Duodenal mucosa (tissue), 2 donors: ENCODE measurements at regions not wholly inside any gene's neighbourhood (a gene's known extent, or its start where the extent isn't known, plus 50 kb on each side); places are given as distances from the start of the nearest gene placed in this dataset.

Source experiments
- H3K27ac ChIP-seq: one replicate; pipeline ENCODE4 v1.7.0; 2013; ENCODE audit warnings: low read depth, low read length
- H3K27me3 ChIP-seq, 2 donors: one replicate each; pipeline ENCODE4 v1.7.0; 2013; ENCODE audit warnings: low read length in 2 of 2, control low read depth in 1 of 2; ENCODE audit not compliant: insufficient read depth in 2 of 2, control insufficient read depth in 1 of 2
- H3K36me3 ChIP-seq, 2 donors: one replicate each; pipeline ENCODE4 v1.7.0; 2013; ENCODE audit warnings: low read length in 2 of 2, control low read depth in 1 of 2; ENCODE audit not compliant: insufficient read depth in 2 of 2, control insufficient read depth in 1 of 2
- H3K4me1 ChIP-seq, 2 donors: one replicate each; pipeline ENCODE4 v1.7.0; 2013; ENCODE audit warnings: low read length in 2 of 2, control low read depth in 1 of 2; ENCODE audit not compliant: insufficient read depth in 2 of 2, control insufficient read depth in 1 of 2
- H3K4me3 ChIP-seq, 2 donors: one replicate each; pipeline ENCODE4 v1.7.0; 2013; ENCODE audit warnings: low read length in 2 of 2, low read depth in 1 of 2
- H3K9ac ChIP-seq, 2 donors: one replicate each; pipeline ENCODE4 v1.7.0; 2013; ENCODE audit warnings: low read length in 2 of 2, low read depth in 1 of 2
- H3K9me3 ChIP-seq, 2 donors: one replicate each; pipeline ENCODE4 v1.7.0; 2013; ENCODE audit warnings: low read length in 2 of 2, control low read depth in 1 of 2; ENCODE audit not compliant: control insufficient read depth in 1 of 2

GRCh38 chr5:158609333-158610050 lies 490.2 kb downstream of the EBF1 start:
- Histone ChIP-seq H3K27ac (no peak overlapping the region), H3K9ac (no peak overlapping the region), H3K27me3 (no peaks in the 10 kb centered on the region), H3K4me1 (no peaks in the 10 kb centered on the region), H3K36me3 (no peaks in the 10 kb centered on the region), H3K9me3 (no peaks in the 10 kb centered on the region), H3K4me3 (no peak overlapping the region)

GRCh38 chr5:158607088-158607487 lies 492.6 kb downstream of the EBF1 start:
- Histone ChIP-seq H3K36me3 (no peaks in the 10 kb centered on the region), H3K4me3 (no peak overlapping the region), H3K27ac (no peak overlapping the region), H3K9me3 (no peaks in the 10 kb centered on the region), H3K9ac (no peak overlapping the region), H3K4me1 (no peaks in the 10 kb centered on the region), H3K27me3 (no peaks in the 10 kb centered on the region)

GRCh38 chr5:158606233-158606632 lies 493.5 kb downstream of the EBF1 start:
- Histone ChIP-seq H3K9me3 (no peaks in the 10 kb centered on the region), H3K9ac (no peak overlapping the region), H3K27me3 (no peaks in the 10 kb centered on the region), H3K36me3 (no peaks in the 10 kb centered on the region), H3K27ac (no peak overlapping the region), H3K4me1 (no peaks in the 10 kb centered on the region), H3K4me3 (no peak overlapping the region)

GRCh38 chr5:158602981-158603380 lies 496.7 kb downstream of the EBF1 start:
- no peak overlapping the region for H3K27ac ChIP-seq
- no peak overlapping the region for H3K4me3 ChIP-seq
- H3K4me1 ChIP-seq = no peaks in the 10 kb centered on the region
- no peak overlapping the region for H3K9ac ChIP-seq
- no peaks in the 10 kb centered on the region for H3K9me3 ChIP-seq
- no peaks in the 10 kb centered on the region for H3K27me3 ChIP-seq
- no peaks in the 10 kb centered on the region for H3K36me3 ChIP-seq

- H3K9ac ChIP-seq = no peak overlapping the region
- no peaks in the 10 kb centered on the region for H3K36me3 ChIP-seq
- no peak overlapping the region for H3K27ac ChIP-seq
- H3K9me3 ChIP-seq = no peaks in the 10 kb centered on the region
- H3K4me1 ChIP-seq = no peaks in the 10 kb centered on the region
- no peak overlapping the region for H3K4me3 ChIP-seq
- H3K27me3 ChIP-seq = no peaks in the 10 kb centered on the region
Measured at GRCh38 chr5:158601118-158601517, 498.6 kb downstream of the EBF1 start.

GRCh38 chr5:158600679-158601078 lies 499.0 kb downstream of the EBF1 start:
- no peak overlapping the region for H3K27ac ChIP-seq
- H3K4me3 ChIP-seq = no peak overlapping the region
- no peaks in the 10 kb centered on the region for H3K9me3 ChIP-seq
- H3K27me3 ChIP-seq = no peaks in the 10 kb centered on the region
- no peaks in the 10 kb centered on the region for H3K4me1 ChIP-seq
- H3K9ac ChIP-seq = no peak overlapping the region
- no peaks in the 10 kb centered on the region for H3K36me3 ChIP-seq

- no peaks in the 10 kb centered on the region for H3K4me1 ChIP-seq
- no peak overlapping the region for H3K27ac ChIP-seq
- H3K27me3 ChIP-seq = no peaks in the 10 kb centered on the region
- no peaks in the 10 kb centered on the region for H3K36me3 ChIP-seq
- H3K4me3 ChIP-seq = no peak overlapping the region
- no peak overlapping the region for H3K9ac ChIP-seq
- H3K9me3 ChIP-seq = no peaks in the 10 kb centered on the region
Measured at GRCh38 chr5:158599157-158599556, 500.6 kb downstream of the EBF1 start.

- H3K9ac ChIP-seq = no peak overlapping the region
- H3K36me3 ChIP-seq = no peaks in the 10 kb centered on the region
- H3K27ac ChIP-seq = no peak overlapping the region
- H3K4me1 ChIP-seq = peaks cover 0 to 3% of the 10 kb centered on the region in 2 donors
- no peaks in the 10 kb centered on the region for H3K27me3 ChIP-seq
- no peak overlapping the region for H3K4me3 ChIP-seq
- no peaks in the 10 kb centered on the region for H3K9me3 ChIP-seq
Measured at GRCh38 chr5:158594595-158595242, 505.0 kb downstream of the EBF1 start.

- Histone ChIP-seq H3K4me3 (no peak overlapping the region), H3K36me3 (no peaks in the 10 kb centered on the region), H3K27me3 (no peaks in the 10 kb centered on the region), H3K9ac (no peak overlapping the region), H3K9me3 (no peaks in the 10 kb centered on the region), H3K4me1 (peaks cover 0 to 7% of the 10 kb centered on the region in 2 donors), H3K27ac (no peak overlapping the region)
Measured at GRCh38 chr5:158593925-158594324, 505.8 kb downstream of the EBF1 start.

GRCh38 chr5:158591301-158591863 lies 508.3 kb downstream of the EBF1 start:
- H3K9ac ChIP-seq = no peak overlapping the region
- H3K9me3 ChIP-seq = no peaks in the 10 kb centered on the region
- no peaks in the 10 kb centered on the region for H3K27me3 ChIP-seq
- H3K36me3 ChIP-seq = no peaks in the 10 kb centered on the region
- H3K4me1 ChIP-seq = peaks cover 0 to 7% of the 10 kb centered on the region in 2 donors
- H3K4me3 ChIP-seq = peak overlapping the region in 1 of 2 donors; percentile 5
- H3K27ac ChIP-seq = no peak overlapping the region
